ENCODE measurements at regions not wholly inside any gene's neighbourhood (a gene's known extent, or its start where the extent isn't known, plus 50 kb on each side); places are given as distances from the start of the nearest gene placed in this dataset.
"Not testable (repeated sequence)": the region's sequence is repeated elsewhere in the genome, so short reads cannot be mapped to it uniquely, and the experiment has no call there.

DNA sequence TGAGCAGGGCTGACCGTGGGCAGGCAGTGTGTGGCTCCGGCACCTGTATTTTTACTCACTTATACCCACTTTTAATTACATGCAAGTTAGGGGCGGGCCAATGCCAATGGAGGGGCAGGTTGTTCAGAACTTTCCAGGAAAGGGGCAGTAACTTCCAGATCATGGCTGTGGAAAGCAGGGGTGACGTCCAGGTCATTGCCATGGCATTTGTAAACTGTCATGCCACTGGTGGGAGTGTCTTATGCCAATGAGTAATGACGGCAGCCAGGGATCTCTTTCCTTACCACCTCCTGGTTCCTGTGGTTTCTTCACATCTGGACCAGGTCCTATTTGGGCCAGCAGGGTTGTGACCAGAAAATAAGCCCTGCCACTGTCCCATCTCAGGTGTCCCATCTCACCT lies 258.7 kb downstream of the THBS2 start:
- no peak overlapping the region for H3K27ac ChIP-seq (ENCODE audit: low read depth in 1 of 2, low read length in 2 of 2)
- H3K9ac ChIP-seq (ENCODE audit: low read depth in 1 of 2, low read length in 2 of 2): no peak overlapping the region
- WGBS: 85% methylated on average over 5 of the region's 5 CpGs
- no peak overlapping the region for H3K4me3 ChIP-seq (ENCODE audit: low read depth in 1 of 3, low read length in 3 of 3)
- no peaks in the 10 kb centered on the region for H3K36me3 ChIP-seq (ENCODE audit: control insufficient read depth in 4 of 4, insufficient read depth in 3 of 4, low read depth in 1 of 4, low read length in 3 of 4)
- no peak for DNase-seq (ENCODE audit: low spot score)
- no peaks in the 10 kb centered on the region for H3K4me1 ChIP-seq (ENCODE audit: control insufficient read depth in 4 of 4, insufficient read depth in 4 of 4, low read length in 3 of 4)
- no peaks in the 10 kb centered on the region for H3K27me3 ChIP-seq (ENCODE audit: control insufficient read depth in 4 of 4, insufficient read depth in 4 of 4, low read length in 3 of 4)
- TF ChIP-seq, protein P1, sequence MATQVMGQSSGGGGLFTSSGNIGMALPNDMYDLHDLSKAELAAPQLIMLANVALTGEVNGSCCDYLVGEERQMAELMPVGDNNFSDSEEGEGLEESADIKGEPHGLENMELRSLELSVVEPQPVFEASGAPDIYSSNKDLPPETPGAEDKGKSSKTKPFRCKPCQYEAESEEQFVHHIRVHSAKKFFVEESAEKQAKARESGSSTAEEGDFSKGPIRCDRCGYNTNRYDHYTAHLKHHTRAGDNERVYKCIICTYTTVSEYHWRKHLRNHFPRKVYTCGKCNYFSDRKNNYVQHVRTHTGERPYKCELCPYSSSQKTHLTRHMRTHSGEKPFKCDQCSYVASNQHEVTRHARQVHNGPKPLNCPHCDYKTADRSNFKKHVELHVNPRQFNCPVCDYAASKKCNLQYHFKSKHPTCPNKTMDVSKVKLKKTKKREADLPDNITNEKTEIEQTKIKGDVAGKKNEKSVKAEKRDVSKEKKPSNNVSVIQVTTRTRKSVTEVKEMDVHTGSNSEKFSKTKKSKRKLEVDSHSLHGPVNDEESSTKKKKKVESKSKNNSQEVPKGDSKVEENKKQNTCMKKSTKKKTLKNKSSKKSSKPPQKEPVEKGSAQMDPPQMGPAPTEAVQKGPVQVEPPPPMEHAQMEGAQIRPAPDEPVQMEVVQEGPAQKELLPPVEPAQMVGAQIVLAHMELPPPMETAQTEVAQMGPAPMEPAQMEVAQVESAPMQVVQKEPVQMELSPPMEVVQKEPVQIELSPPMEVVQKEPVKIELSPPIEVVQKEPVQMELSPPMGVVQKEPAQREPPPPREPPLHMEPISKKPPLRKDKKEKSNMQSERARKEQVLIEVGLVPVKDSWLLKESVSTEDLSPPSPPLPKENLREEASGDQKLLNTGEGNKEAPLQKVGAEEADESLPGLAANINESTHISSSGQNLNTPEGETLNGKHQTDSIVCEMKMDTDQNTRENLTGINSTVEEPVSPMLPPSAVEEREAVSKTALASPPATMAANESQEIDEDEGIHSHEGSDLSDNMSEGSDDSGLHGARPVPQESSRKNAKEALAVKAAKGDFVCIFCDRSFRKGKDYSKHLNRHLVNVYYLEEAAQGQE (IDR thresholded peaks at IDR 0.05): no peak
- TF ChIP-seq JUND (IDR thresholded peaks at IDR 0.05) (no peak), FOXA2 (IDR thresholded peaks at IDR 0.05) (no peak), RXRA (IDR thresholded peaks at IDR 0.05) (no peak), SP1 (IDR thresholded peaks at IDR 0.05) (no peak)
- TF ChIP-seq, protein P2, sequence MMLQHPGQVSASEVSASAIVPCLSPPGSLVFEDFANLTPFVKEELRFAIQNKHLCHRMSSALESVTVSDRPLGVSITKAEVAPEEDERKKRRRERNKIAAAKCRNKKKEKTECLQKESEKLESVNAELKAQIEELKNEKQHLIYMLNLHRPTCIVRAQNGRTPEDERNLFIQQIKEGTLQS (IDR thresholded peaks at IDR 0.05): no peak
- TF ChIP-seq, protein P3, sequence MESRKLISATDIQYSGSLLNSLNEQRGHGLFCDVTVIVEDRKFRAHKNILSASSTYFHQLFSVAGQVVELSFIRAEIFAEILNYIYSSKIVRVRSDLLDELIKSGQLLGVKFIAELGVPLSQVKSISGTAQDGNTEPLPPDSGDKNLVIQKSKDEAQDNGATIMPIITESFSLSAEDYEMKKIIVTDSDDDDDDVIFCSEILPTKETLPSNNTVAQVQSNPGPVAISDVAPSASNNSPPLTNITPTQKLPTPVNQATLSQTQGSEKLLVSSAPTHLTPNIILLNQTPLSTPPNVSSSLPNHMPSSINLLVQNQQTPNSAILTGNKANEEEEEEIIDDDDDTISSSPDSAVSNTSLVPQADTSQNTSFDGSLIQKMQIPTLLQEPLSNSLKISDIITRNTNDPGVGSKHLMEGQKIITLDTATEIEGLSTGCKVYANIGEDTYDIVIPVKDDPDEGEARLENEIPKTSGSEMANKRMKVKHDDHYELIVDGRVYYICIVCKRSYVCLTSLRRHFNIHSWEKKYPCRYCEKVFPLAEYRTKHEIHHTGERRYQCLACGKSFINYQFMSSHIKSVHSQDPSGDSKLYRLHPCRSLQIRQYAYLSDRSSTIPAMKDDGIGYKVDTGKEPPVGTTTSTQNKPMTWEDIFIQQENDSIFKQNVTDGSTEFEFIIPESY (IDR thresholded peaks at IDR 0.05): no peak
- TF ChIP-seq, protein P4, sequence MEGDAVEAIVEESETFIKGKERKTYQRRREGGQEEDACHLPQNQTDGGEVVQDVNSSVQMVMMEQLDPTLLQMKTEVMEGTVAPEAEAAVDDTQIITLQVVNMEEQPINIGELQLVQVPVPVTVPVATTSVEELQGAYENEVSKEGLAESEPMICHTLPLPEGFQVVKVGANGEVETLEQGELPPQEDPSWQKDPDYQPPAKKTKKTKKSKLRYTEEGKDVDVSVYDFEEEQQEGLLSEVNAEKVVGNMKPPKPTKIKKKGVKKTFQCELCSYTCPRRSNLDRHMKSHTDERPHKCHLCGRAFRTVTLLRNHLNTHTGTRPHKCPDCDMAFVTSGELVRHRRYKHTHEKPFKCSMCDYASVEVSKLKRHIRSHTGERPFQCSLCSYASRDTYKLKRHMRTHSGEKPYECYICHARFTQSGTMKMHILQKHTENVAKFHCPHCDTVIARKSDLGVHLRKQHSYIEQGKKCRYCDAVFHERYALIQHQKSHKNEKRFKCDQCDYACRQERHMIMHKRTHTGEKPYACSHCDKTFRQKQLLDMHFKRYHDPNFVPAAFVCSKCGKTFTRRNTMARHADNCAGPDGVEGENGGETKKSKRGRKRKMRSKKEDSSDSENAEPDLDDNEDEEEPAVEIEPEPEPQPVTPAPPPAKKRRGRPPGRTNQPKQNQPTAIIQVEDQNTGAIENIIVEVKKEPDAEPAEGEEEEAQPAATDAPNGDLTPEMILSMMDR (IDR thresholded peaks at IDR 0.05; ENCODE audit: low read depth, low read length, missing input control): no peak
- no peaks in the 10 kb centered on the region for H3K9me3 ChIP-seq (ENCODE audit: control insufficient read depth in 4 of 4, low read length in 3 of 4)

DNA sequence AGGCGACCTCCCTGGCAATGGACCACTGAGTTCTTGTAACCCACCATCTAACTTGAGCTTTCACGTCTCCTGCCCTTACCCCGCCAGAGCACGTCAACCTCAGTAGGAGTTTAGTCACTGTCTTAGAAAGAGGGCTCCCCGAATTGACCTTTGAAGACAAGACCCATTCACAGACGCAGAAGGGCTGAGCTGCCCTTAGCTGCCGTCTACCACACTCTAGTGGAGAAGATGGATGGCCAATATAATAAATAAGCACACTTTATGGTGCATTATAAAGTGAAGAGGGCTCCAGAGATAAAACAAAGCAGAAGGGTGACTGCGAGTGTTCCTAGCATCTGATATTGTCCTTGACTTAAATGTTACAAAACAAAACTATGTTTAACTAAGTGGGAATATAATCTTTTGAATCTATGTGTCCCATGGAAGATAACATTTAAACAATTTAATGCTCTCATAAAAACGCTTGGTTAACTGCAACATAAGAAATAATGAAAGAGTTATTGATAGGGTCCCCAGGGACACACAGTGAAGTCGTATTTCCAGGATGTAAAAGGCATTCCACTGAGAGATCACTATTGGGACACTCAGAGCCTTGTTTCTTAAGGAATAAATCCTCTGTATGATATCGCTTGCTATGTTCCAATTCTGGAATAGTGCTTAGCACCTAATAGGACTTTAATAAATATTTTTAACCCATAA lies 261.1 kb downstream of the THBS2 start:
- Histone ChIP-seq H3K4me1 (ENCODE audit: control insufficient read depth in 4 of 4, insufficient read depth in 4 of 4, low read length in 3 of 4) (no peaks in the 10 kb centered on the region), H3K9me3 (ENCODE audit: control insufficient read depth in 4 of 4, low read length in 3 of 4) (no peaks in the 10 kb centered on the region), H3K9ac (ENCODE audit: low read depth in 1 of 2, low read length in 2 of 2) (no peak overlapping the region), H3K36me3 (ENCODE audit: control insufficient read depth in 4 of 4, insufficient read depth in 3 of 4, low read depth in 1 of 4, low read length in 3 of 4) (no peaks in the 10 kb centered on the region), H3K27me3 (ENCODE audit: control insufficient read depth in 4 of 4, insufficient read depth in 4 of 4, low read length in 3 of 4) (no peaks in the 10 kb centered on the region), H3K27ac (ENCODE audit: low read depth in 1 of 2, low read length in 2 of 2) (no peak overlapping the region), H3K4me3 (ENCODE audit: low read depth in 1 of 3, low read length in 3 of 3) (no peak overlapping the region)
- TF ChIP-seq, protein P2 (IDR thresholded peaks at IDR 0.05): no peak
- no peak for TF ChIP-seq NR2F2 (IDR thresholded peaks at IDR 0.05)
- no peak for TF ChIP-seq HNF4A (conservative IDR thresholded peaks at IDR 0.05)
- no peak for TF ChIP-seq SP1 (IDR thresholded peaks at IDR 0.05)
- 82% methylated on average over 11 of the region's 11 CpGs for WGBS
- no peak for DNase-seq (ENCODE audit: low spot score)

DNA sequence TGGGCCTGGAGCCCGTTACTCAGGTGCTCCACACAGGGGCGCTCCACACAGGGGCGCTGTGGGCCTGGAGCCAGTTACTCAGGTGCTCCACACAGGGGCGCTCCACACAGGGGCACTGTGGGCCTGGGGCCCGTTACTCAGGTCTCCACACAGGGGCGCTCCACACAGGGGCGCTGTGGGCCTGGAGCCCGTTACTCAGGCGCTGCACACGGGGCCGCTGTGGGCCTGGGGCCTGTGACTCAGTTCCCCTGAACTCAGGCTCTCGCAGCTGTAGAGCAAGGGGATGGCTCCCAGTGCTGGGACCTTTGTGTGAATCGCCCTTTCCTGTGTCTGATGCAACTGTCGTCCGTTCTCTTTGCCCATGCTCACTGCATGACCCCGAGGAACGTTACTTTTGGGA lies 262.0 kb downstream of the THBS2 start:
- WGBS: 94% methylated on average over 17 of the region's 17 CpGs
- not testable (repeated sequence) for H3K9me3 ChIP-seq (ENCODE audit: control insufficient read depth in 4 of 4, low read length in 3 of 4); H3K27me3 ChIP-seq (ENCODE audit: control insufficient read depth in 4 of 4, insufficient read depth in 4 of 4, low read length in 3 of 4); H3K4me3 ChIP-seq (ENCODE audit: low read depth in 1 of 3, low read length in 3 of 3); H3K9ac ChIP-seq (ENCODE audit: low read depth in 1 of 2, low read length in 2 of 2); H3K4me1 ChIP-seq (ENCODE audit: control insufficient read depth in 4 of 4, insufficient read depth in 4 of 4, low read length in 3 of 4); H3K27ac ChIP-seq (ENCODE audit: low read depth in 1 of 2, low read length in 2 of 2); DNase-seq (ENCODE audit: low spot score); H3K36me3 ChIP-seq (ENCODE audit: control insufficient read depth in 4 of 4, insufficient read depth in 3 of 4, low read depth in 1 of 4, low read length in 3 of 4)

All from liver (tissue), 8 donors.